ENCODE measurements at regions not wholly inside any gene's neighbourhood (a gene's known extent, or its start where the extent isn't known, plus 50 kb on each side); places are given as distances from the start of the nearest gene placed in this dataset.

GRCh38 chr2:150385211-150385610 lies 102.3 kb downstream of the RND3 start:
- no peak overlapping the region for H2AFZ ChIP-seq (ENCODE audit: low read length)
- H3K4me3 ChIP-seq (replicated peaks in 1 of 4; ENCODE audit: control extremely low read depth in 1 of 4, insufficient read depth in 1 of 4, low read depth in 3 of 4, low read length in 4 of 4), result no peak overlapping the region
- no peaks in the 10 kb centered on the region for H3K79me2 ChIP-seq (ENCODE audit: control insufficient read depth, insufficient read depth, low read length)
- no peak for DNase-seq (ENCODE audit: low read depth in 2 of 2)
- H3K4me2 ChIP-seq (ENCODE audit: extremely low read depth, insufficient read depth, low read length), result no peak overlapping the region
- no peak for TF ChIP-seq EZH2 (IDR thresholded peaks at IDR 0.05; ENCODE audit: low read length, missing control alignments)
- TF ChIP-seq CTCF (conservative IDR thresholded peaks at IDR 0.05 in 1 of 2, IDR thresholded peaks at IDR 0.05 in 1 of 2; ENCODE audit: low read depth in 1 of 2, low read length in 2 of 2), result no peak
- H4K20me1 ChIP-seq (ENCODE audit: control insufficient read depth, extremely low read depth, insufficient read depth, low read length), result no peaks in the 10 kb centered on the region
- no peak overlapping the region for H3K9ac ChIP-seq (ENCODE audit: insufficient read depth, low read length)
- H3K27ac ChIP-seq (ENCODE audit: insufficient read depth, low read length), result no peak overlapping the region
- no peaks in the 10 kb centered on the region for H3K9me3 ChIP-seq (ENCODE audit: control insufficient read depth, insufficient read depth, low read depth, low read length)
- H3K36me3 ChIP-seq (ENCODE audit: control insufficient read depth, insufficient read depth, low read length), result no peaks in the 10 kb centered on the region
- no peaks in the 10 kb centered on the region for H3K27me3 ChIP-seq (ENCODE audit: control insufficient read depth, insufficient read depth, low read length)
- H3K4me1 ChIP-seq (ENCODE audit: control insufficient read depth, extremely low read depth, insufficient read depth, low read length), result no peaks in the 10 kb centered on the region

GRCh38 chr2:150383587-150383986 lies 103.9 kb downstream of the RND3 start:
- TF ChIP-seq EZH2 (IDR thresholded peaks at IDR 0.05; ENCODE audit: low read length, missing control alignments) (no peak), CTCF (conservative IDR thresholded peaks at IDR 0.05 in 1 of 2, IDR thresholded peaks at IDR 0.05 in 1 of 2; ENCODE audit: low read depth in 1 of 2, low read length in 2 of 2) (no peak)

GRCh38 chr2:150379166-150379565 lies 108.3 kb downstream of the RND3 start:
- Histone ChIP-seq H3K4me1 (ENCODE audit: control insufficient read depth, extremely low read depth, insufficient read depth, low read length) (no peaks in the 10 kb centered on the region), H3K4me3 (replicated peaks in 1 of 4; ENCODE audit: control extremely low read depth in 1 of 4, insufficient read depth in 1 of 4, low read depth in 3 of 4, low read length in 4 of 4) (no peak overlapping the region), H2AFZ (ENCODE audit: low read length) (no peak overlapping the region), H3K27ac (ENCODE audit: insufficient read depth, low read length) (no peak overlapping the region), H3K9me3 (ENCODE audit: control insufficient read depth, insufficient read depth, low read depth, low read length) (no peaks in the 10 kb centered on the region), H3K4me2 (ENCODE audit: extremely low read depth, insufficient read depth, low read length) (no peak overlapping the region), H3K27me3 (ENCODE audit: control insufficient read depth, insufficient read depth, low read length) (no peaks in the 10 kb centered on the region), H4K20me1 (ENCODE audit: control insufficient read depth, extremely low read depth, insufficient read depth, low read length) (no peaks in the 10 kb centered on the region), H3K36me3 (ENCODE audit: control insufficient read depth, insufficient read depth, low read length) (no peaks in the 10 kb centered on the region), H3K9ac (ENCODE audit: insufficient read depth, low read length) (no peak overlapping the region), H3K79me2 (ENCODE audit: control insufficient read depth, insufficient read depth, low read length) (no peaks in the 10 kb centered on the region)
- DNase-seq (ENCODE audit: low read depth in 2 of 2), result no peak
- no peak for TF ChIP-seq CTCF (conservative IDR thresholded peaks at IDR 0.05 in 1 of 2, IDR thresholded peaks at IDR 0.05 in 1 of 2; ENCODE audit: low read depth in 1 of 2, low read length in 2 of 2)
- TF ChIP-seq EZH2 (IDR thresholded peaks at IDR 0.05; ENCODE audit: low read length, missing control alignments), result no peak

More at GRCh38 chr2:150383587-150383986, 103.9 kb downstream of the RND3 start:
- H3K4me1 ChIP-seq (ENCODE audit: control insufficient read depth, extremely low read depth, insufficient read depth, low read length), result no peaks in the 10 kb centered on the region
- H3K4me2 ChIP-seq (ENCODE audit: extremely low read depth, insufficient read depth, low read length), result no peak overlapping the region
- no peak overlapping the region for H3K4me3 ChIP-seq (replicated peaks in 1 of 4; ENCODE audit: control extremely low read depth in 1 of 4, insufficient read depth in 1 of 4, low read depth in 3 of 4, low read length in 4 of 4)
- H2AFZ ChIP-seq (ENCODE audit: low read length), result no peak overlapping the region
- H3K9ac ChIP-seq (ENCODE audit: insufficient read depth, low read length), result no peak overlapping the region
- H3K36me3 ChIP-seq (ENCODE audit: control insufficient read depth, insufficient read depth, low read length), result no peaks in the 10 kb centered on the region
- no peaks in the 10 kb centered on the region for H3K27me3 ChIP-seq (ENCODE audit: control insufficient read depth, insufficient read depth, low read length)
- no peaks in the 10 kb centered on the region for H3K79me2 ChIP-seq (ENCODE audit: control insufficient read depth, insufficient read depth, low read length)
- H4K20me1 ChIP-seq (ENCODE audit: control insufficient read depth, extremely low read depth, insufficient read depth, low read length), result no peaks in the 10 kb centered on the region
- no peak overlapping the region for H3K27ac ChIP-seq (ENCODE audit: insufficient read depth, low read length)
- DNase-seq (ENCODE audit: low read depth in 2 of 2), result no peak
- no peaks in the 10 kb centered on the region for H3K9me3 ChIP-seq (ENCODE audit: control insufficient read depth, insufficient read depth, low read depth, low read length)

All from fibroblast of lung (primary cell).